Large intestine (tissue), 3 donors: ENCODE measurements at regions not wholly inside any gene's neighbourhood (a gene's known extent, or its start where the extent isn't known, plus 50 kb on each side); places are given as distances from the start of the nearest gene placed in this dataset.

Experiments
- DNase-seq, 2 donors: peaks; one replicate each; pipeline versions ENCODE4 v3.0.0 to v3.0.0-alpha.2; 2013
- H3K27ac ChIP-seq: one replicate; pipeline ENCODE4 v1.5.1; 2013; ENCODE audit warnings: low read length
- H3K27me3 ChIP-seq: 2 replicates; pipeline ENCODE4 v1.6.1; 2013; ENCODE audit warnings: low read length; ENCODE audit not compliant: control insufficient read depth, insufficient read depth
- H3K36me3 ChIP-seq: 2 replicates; pipeline ENCODE4 v1.6.1; 2013; ENCODE audit warnings: low read length; ENCODE audit not compliant: control insufficient read depth, insufficient read depth
- H3K4me1 ChIP-seq: one replicate; pipeline ENCODE4 v1.6.1; 2013; ENCODE audit warnings: low read length; ENCODE audit not compliant: control insufficient read depth, insufficient read depth
- H3K4me3 ChIP-seq: one replicate; pipeline ENCODE4 v1.5.1; 2013; ENCODE audit warnings: low read length
- H3K9me3 ChIP-seq: one replicate; pipeline ENCODE4 v1.6.1; 2013; ENCODE audit warnings: mild to moderate bottlenecking, low read depth, low read length, moderate library complexity; ENCODE audit not compliant: control insufficient read depth
- WGBS: methylation state at CpG from one replicate; pipeline ENCODE4 v1.1.5; 2013; ENCODE audit warnings: low lambda C conversion rate; ENCODE audit not compliant: insufficient coverage; 5-methylcytosine and 5-hydroxymethylcytosine counted together

DNA sequence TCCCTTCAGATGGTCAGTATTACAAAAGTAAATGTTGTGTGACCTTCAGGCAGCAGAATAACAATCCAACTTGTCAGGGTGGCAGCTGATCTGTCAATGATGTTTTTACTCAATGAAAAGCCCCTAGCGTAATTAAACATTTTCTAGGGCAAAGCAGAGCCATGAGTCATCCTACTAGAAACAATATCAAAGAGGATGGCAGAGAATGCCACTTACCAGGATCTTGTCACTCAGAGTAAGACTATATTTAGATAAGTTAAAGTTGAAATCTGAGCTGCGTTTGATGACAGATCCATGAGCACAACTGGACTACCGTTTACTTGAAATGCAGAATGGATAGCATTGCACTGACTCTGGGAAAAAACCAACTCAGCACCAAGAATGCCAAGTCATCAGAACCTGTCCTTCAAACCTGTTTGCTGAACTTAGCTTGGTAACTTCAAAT is 612.6 kb upstream of the ACVR2A start:
- no peaks in the 10 kb centered on the region for H3K27me3 ChIP-seq
- H3K4me1 ChIP-seq: no peaks in the 10 kb centered on the region
- no peaks in the 10 kb centered on the region for H3K36me3 ChIP-seq
- no peak overlapping the region for H3K27ac ChIP-seq
- DNase-seq: no peak
- H3K4me3 ChIP-seq: no peak overlapping the region
- H3K9me3 ChIP-seq: no peaks in the 10 kb centered on the region
- no CpG with 5 or more reads among the region's 3 CpGs for WGBS

DNA sequence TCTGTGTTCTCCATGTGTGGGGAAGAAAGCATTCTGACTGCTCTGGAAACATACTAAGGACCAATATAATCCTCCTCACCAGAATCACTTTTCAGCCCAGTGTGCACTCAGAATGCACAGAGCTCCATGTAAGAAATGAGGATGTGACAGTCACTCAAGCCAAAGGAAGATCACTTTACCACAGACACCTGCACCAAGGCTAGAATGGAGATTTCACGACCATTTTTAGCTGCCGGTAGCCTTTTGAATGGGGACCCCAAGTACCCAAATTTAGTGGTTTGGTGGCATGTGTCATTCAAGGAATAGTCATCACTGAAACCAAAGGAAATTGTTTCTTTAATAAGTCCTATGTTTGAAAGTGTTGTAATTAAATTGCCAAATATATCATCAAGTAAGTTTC is 613.2 kb upstream of the ACVR2A start:
- no CpG with 5 or more reads among the region's 2 CpGs for WGBS

DNA sequence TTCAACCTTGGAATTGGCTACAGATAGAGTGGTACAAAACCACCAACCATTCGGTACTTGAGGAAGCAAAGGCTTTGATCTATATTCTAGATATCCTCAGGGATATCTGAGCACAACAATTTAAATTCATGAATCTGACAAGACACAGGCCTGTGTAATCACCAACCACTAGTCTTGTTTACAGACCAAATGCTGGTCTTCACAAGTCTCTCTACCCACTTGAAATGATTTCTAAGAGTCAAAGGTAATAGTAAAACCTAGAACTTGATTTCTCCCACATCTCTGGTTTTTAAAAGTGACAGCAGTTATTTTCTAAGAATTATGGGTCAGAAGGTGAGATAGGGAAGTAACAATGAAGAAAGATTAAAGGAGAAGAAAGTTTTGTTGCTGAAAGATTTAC is 613.7 kb upstream of the ACVR2A start:
- WGBS: no CpG with 5 or more reads among the region's 1 CpG
- no peaks in the 10 kb centered on the region for H3K36me3 ChIP-seq
- H3K9me3 ChIP-seq: no peaks in the 10 kb centered on the region
- no peaks in the 10 kb centered on the region for H3K27me3 ChIP-seq
- no peak overlapping the region for H3K4me3 ChIP-seq
- H3K4me1 ChIP-seq: no peaks in the 10 kb centered on the region
- DNase-seq: no peak
- no peak overlapping the region for H3K27ac ChIP-seq

More for the DNA sequence above, 613.2 kb upstream of the ACVR2A start:
- no peaks in the 10 kb centered on the region for H3K9me3 ChIP-seq
- no peak overlapping the region for H3K27ac ChIP-seq
- no peak for DNase-seq
- H3K27me3 ChIP-seq: no peaks in the 10 kb centered on the region
- no peak overlapping the region for H3K4me3 ChIP-seq
- H3K36me3 ChIP-seq: no peaks in the 10 kb centered on the region
- H3K4me1 ChIP-seq: no peaks in the 10 kb centered on the region

DNA sequence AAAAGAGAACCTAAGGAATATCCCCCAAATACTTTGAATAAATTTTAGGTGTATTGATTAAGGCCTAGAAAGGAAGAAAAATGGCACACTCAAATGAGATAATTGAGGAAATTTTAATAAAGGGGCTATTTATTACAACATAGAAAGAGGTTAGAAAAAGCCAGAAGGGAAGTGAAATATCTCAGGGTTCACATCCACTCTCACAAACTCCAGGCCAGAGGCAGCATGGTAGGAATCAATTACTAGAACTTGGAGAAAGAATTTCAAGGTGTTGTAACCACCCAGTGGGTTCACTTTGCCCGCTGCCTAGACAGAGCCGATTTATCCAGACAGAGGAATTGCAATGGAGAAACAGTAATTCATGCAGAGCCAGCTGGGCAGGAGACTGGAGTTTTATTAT is 617.5 kb upstream of the ACVR2A start:
- Histone ChIP-seq H3K4me1 (no peaks in the 10 kb centered on the region), H3K27me3 (no peaks in the 10 kb centered on the region), H3K27ac (no peak overlapping the region), H3K36me3 (no peaks in the 10 kb centered on the region), H3K4me3 (no peak overlapping the region), H3K9me3 (no peaks in the 10 kb centered on the region)
- no peak for DNase-seq
- 100% methylated on average over 1 of the region's 2 CpGs for WGBS

DNA sequence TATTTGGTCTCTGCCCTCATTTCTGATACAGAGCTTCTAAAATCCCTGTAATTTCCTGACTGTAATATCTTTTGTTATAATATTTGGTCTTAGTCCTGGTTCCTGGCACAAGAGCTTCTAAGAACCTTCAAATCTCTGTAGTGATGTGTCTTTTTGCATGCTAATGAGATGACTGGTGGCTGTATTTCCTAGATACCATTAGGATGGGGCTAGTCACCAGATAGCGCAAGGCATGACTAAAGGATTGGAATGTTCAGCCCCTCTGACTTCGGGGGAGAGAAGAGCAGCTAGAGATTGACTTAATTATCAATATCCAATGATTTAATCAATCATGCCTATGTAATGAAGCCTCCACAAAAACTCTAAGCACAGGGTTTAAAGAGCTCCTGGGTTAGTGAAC is 620.8 kb upstream of the ACVR2A start:
- WGBS: no CpG with 5 or more reads among the region's 2 CpGs
- H3K27me3 ChIP-seq: no peaks in the 10 kb centered on the region
- H3K36me3 ChIP-seq: no peaks in the 10 kb centered on the region
- no peaks in the 10 kb centered on the region for H3K9me3 ChIP-seq
- H3K4me3 ChIP-seq: no peak overlapping the region
- no peak for DNase-seq
- H3K27ac ChIP-seq: no peak overlapping the region
- no peaks in the 10 kb centered on the region for H3K4me1 ChIP-seq

DNA sequence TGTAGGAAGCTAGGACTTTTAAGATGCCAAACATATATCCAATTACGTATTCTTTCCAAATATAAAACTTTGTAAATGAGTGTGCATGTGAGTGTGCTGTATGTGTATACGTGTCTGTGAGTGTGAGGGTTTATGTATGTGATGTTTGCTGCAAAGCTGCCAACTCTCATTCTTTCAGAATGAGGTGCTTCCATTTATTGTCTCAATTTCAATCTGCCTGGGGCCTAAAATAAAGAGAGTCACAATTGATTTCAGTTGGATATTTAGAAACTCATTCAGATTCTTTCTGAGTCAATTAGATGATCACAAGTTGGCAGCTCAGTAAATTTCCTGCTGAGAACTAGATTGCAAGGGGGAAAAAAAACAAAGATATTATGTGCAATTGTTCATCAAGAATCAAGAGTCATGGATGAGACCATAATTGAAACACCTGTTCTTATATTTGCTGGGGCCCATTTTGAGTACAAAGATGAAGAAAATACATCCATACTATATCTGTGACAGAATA is 621.2 kb upstream of the ACVR2A start:
- H3K9me3 ChIP-seq: no peaks in the 10 kb centered on the region
- no peak overlapping the region for H3K4me3 ChIP-seq
- no CpG with 5 or more reads among the region's 2 CpGs for WGBS
- no peak for DNase-seq
- H3K4me1 ChIP-seq: no peaks in the 10 kb centered on the region
- H3K27ac ChIP-seq: no peak overlapping the region
- no peaks in the 10 kb centered on the region for H3K27me3 ChIP-seq
- H3K36me3 ChIP-seq: no peaks in the 10 kb centered on the region

DNA sequence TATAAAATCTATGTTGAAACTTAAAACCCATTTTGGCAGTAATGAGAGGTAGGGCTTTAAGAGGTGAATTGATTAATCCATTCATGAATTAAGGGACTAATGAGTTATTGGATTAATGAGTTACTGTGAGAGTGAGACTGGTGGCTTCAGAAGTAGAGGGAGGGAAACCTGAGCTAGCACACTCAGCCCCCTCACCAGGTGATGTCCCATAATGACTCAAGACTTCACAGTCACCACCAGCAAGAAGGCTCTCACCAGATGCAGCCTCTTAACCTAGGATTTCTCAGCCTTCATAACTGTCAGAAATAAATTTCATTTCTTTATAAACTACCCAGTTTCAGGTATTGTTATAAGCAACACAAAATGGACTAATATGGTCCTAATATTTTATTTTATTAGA is 621.7 kb upstream of the ACVR2A start:
- H3K27me3 ChIP-seq: no peaks in the 10 kb centered on the region
- H3K36me3 ChIP-seq: no peaks in the 10 kb centered on the region
- DNase-seq: no peak
- no peak overlapping the region for H3K27ac ChIP-seq
- no peaks in the 10 kb centered on the region for H3K4me1 ChIP-seq
- no peak overlapping the region for H3K4me3 ChIP-seq
- no peaks in the 10 kb centered on the region for H3K9me3 ChIP-seq

DNA sequence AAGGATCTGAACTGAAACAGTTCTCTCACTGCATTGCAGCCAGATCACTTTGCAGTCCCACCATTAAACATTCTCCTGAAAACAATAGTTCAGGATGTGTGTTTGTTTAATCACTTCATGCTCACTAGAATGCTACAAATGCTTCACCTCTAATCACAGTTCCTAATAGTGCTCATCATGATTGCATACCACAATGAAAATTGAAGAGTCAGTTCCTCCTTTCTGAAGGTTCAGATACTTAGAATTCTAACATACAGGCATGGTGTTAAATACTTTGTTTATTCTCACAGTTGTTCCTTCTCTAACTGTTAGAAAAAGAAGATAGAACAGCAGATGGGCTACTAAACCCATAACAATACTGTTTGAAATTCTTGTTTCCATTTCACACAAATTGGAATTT is 622.3 kb upstream of the ACVR2A start:
- Histone ChIP-seq H3K4me3 (no peak overlapping the region), H3K9me3 (no peaks in the 10 kb centered on the region), H3K36me3 (no peaks in the 10 kb centered on the region), H3K4me1 (no peaks in the 10 kb centered on the region), H3K27me3 (no peaks in the 10 kb centered on the region), H3K27ac (no peak overlapping the region)
- no peak for DNase-seq

DNA sequence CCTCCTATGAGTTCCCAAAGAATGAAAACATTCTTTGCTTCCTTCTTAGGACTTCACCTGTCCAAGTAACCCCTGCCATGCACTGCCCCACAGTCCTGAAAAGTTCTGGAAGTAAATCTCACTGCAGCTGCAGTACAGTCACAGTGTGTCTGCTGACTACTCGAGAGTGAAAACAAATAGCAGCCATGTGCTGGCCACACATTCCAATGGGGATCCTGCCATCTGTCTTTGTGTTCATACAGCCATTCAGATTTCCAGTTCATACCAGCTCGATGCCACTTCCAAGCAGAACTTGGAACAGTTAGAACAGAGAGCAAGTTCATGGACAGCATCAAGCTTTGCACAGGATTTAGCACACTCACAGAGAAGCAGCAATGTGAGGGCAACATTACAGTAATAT is 629.9 kb upstream of the ACVR2A start:
- Histone ChIP-seq H3K27ac (no peak overlapping the region), H3K4me3 (no peak overlapping the region), H3K4me1 (no peaks in the 10 kb centered on the region), H3K9me3 (no peaks in the 10 kb centered on the region), H3K27me3 (no peaks in the 10 kb centered on the region), H3K36me3 (no peaks in the 10 kb centered on the region)
- DNase-seq: no peak
- WGBS: no CpG with 5 or more reads among the region's 2 CpGs

DNA sequence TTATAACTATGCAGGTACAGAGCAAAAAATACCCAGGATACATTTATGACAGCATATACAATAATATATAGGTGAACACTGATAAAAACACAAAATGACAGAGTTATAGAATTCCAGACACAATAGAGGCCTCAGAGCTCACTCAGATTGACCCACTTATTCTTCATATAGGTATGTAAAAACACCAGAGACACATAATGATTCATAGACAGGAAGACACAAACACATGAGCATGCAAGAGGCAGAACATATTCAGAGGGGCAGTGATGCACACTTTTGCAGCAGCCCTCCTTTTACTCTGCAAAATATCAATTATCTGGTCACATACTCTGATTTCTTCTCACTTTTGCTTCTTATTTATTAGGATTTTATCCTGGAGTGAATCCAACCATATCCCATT is 633.3 kb upstream of the ACVR2A start:
- no peaks in the 10 kb centered on the region for H3K36me3 ChIP-seq
- no peak for DNase-seq
- H3K9me3 ChIP-seq: no peaks in the 10 kb centered on the region
- H3K4me3 ChIP-seq: no peak overlapping the region
- no peaks in the 10 kb centered on the region for H3K4me1 ChIP-seq
- no peak overlapping the region for H3K27ac ChIP-seq
- H3K27me3 ChIP-seq: no peaks in the 10 kb centered on the region

DNA sequence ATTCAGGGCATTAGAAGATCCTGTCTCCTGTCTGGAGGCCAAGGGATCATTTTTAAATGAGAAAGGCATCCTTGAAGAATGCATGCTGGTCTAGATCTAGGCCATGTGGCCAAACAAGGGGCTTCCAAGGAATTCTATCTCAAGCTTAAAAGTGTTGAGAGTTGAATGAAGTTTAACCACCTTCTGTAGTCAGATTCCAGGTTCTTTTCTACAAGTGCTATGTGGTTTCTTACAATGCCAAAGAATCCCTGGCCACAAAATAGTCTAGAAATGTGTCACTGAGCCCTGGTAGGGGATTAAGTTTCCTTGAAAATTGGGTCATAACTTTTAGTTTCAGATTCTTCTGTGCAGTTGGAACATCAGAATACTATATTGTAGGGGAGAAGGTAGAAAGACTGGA is 640.7 kb upstream of the ACVR2A start:
- Histone ChIP-seq H3K4me3 (no peak overlapping the region), H3K9me3 (no peaks in the 10 kb centered on the region), H3K27me3 (no peaks in the 10 kb centered on the region), H3K27ac (no peak overlapping the region), H3K36me3 (no peaks in the 10 kb centered on the region), H3K4me1 (peaks cover 6% of the 10 kb centered on the region)
- no peak for DNase-seq
